DND-41 (cell line): ENCODE measurements at regions not wholly inside any gene's neighbourhood (a gene's known extent, or its start where the extent isn't known, plus 50 kb on each side); places are given as distances from the start of the nearest gene placed in this dataset.

Experiments used
- ATAC-seq: fragments of 200-7000 bp; cut with Tn5 transposase; 3 replicates; pipeline ENCODE4 v1.9.1; 2021; ENCODE audit warnings: low read depth; ENCODE audit not compliant: insufficient read depth
- DNase-seq: peaks from one replicate; pipeline ENCODE4 v3.0.0-alpha.2; 2020
- H2AFZ ChIP-seq: 2 replicates; pipeline ENCODE4 v1.6.0; 2012; ENCODE audit warnings: low read depth, low read length
- H3K27ac ChIP-seq: 2 replicates; pipeline ENCODE4 v1.5.1; 2012; ENCODE audit warnings: low read length, inconsistent platforms
- H3K27me3 ChIP-seq: fragments of 200-600 bp; sonication (generic); 2 replicates; pipeline ENCODE4 v1.6.0; 2012; ENCODE audit warnings: low read length, mild to moderate bottlenecking, inconsistent platforms; ENCODE audit not compliant: insufficient read depth, poor library complexity
- H3K36me3 ChIP-seq: 2 replicates; pipeline ENCODE4 v1.5.1; 2012; ENCODE audit warnings: low read length, inconsistent platforms; ENCODE audit not compliant: insufficient read depth
- H3K4me1 ChIP-seq: 2 replicates; pipeline ENCODE4 v1.5.1; 2012; ENCODE audit warnings: mild to moderate bottlenecking, low read length; ENCODE audit not compliant: insufficient read depth
- H3K4me2 ChIP-seq: 2 replicates; pipeline ENCODE4 v1.6.0; 2012; ENCODE audit warnings: mild to moderate bottlenecking, moderate library complexity, low read length, inconsistent platforms; ENCODE audit not compliant: insufficient read depth
- H3K4me3 ChIP-seq, 2 experiments: fragments of 200-600 bp in 1 of 2; shearing (Covaris generic) in 1 of 2; 2 replicates each; pipeline ENCODE4 v1.5.1; 2012 to 2016; ENCODE audit warnings: inconsistent platforms in 2 of 2, low read length in 2 of 2, mild to moderate bottlenecking in 2 of 2, low read depth in 1 of 2, moderate library complexity in 1 of 2
- H3K79me2 ChIP-seq: 2 replicates; pipeline ENCODE4 v1.6.0; 2012; ENCODE audit warnings: low read length, inconsistent platforms; ENCODE audit not compliant: insufficient read depth
- H3K9ac ChIP-seq: 2 replicates; pipeline ENCODE4 v1.6.0; 2012; ENCODE audit warnings: low read depth, mild to moderate bottlenecking, inconsistent platforms, low read length, moderate library complexity
- H3K9me3 ChIP-seq: 2 replicates; pipeline ENCODE4 v1.5.1; 2012; ENCODE audit warnings: low read length, moderate library complexity, mild to moderate bottlenecking, inconsistent platforms; ENCODE audit not compliant: insufficient read depth, severe bottlenecking
- H4K20me1 ChIP-seq: 2 replicates; pipeline ENCODE4 v1.6.0; 2012; ENCODE audit warnings: low read length; ENCODE audit not compliant: insufficient read depth
- CTCF ChIP-seq: IDR thresholded peaks from 2 replicates; pipeline ENCODE4 v1.5.1; 2012; ENCODE audit warnings: borderline replicate concordance, low read length, moderate library complexity, mild to moderate bottlenecking; ENCODE audit not compliant: poor library complexity, severe bottlenecking; ENCODE audit errors: extremely low read depth
- EZH2 ChIP-seq: IDR thresholded peaks from 3 replicates; pipeline ENCODE4 v1.6.1; 2012; ENCODE audit warnings: borderline replicate concordance, low read depth, mild to moderate bottlenecking, moderate library complexity, low read length, inconsistent platforms; ENCODE audit not compliant: severe bottlenecking

DNA sequence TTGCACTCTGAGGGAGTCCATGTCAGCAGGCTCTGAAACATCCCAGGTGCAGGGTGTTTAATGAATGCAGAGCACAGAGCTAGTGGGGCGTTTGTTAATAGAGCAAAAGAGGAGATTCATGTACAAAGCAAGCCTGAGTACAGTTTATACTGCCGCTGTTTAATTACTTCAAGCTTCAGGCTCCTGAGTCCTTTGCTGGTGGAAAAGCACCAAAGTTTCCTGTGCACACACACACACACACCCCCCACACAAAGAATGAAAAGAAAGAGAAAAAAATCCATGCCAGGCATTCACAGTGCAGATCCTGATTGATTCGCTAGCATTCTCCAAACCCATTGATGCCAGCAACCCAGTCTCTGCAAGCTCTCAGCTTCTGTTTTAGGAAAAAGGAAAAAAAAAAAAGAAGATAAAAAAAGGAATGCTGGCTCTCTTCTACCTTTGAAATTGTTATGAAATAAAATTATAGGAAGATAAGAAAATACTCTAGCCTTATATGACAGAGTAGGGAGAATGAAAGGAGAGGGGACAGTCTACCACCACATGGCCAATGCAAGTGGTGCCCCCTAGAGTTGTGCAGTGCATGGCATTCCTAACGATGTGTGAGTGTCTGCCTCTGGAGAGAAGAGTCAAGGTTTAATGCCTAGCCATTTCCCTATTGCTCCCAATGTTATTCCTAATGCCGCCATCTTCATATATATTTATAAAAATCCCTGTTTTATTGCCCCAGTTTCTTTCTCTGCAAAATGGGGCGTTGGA, 216.5 kb downstream of the TMEM114 start:
- no peak for DNase-seq
- TF ChIP-seq EZH2 (no peak), CTCF (peak; percentile 26)

DNA sequence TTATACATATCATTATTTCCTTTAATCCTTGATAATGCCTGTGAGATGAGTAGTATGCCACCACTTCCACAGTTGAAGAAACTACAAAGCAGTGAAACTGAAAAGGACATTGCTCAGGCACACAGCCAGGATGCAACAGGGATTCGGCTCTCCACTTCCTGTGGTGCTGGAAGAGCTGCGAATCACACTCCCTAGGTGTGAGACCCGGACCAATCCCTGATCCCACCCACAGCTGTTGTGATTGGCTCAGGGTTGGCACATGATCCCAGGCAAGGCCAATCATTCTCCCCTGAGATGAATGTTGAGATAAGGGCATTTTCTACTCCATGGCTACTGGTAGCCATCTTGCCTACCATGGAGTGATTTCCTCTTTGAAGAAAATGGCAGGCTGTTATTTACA, 218.2 kb downstream of the TMEM114 start:
- Histone ChIP-seq H4K20me1 (no peaks in the 10 kb centered on the region), H3K36me3 (no peaks in the 10 kb centered on the region), H3K9me3 (no peaks in the 10 kb centered on the region), H3K4me1 (no peaks in the 10 kb centered on the region), H3K4me3 (no peak overlapping the region), H2AFZ (no peak overlapping the region), H3K27me3 (no peaks in the 10 kb centered on the region), H3K79me2 (no peaks in the 10 kb centered on the region), H3K4me2 (no peak overlapping the region), H3K9ac (no peak overlapping the region), H3K27ac (no peak overlapping the region)
- DNase-seq (no peak), ATAC-seq (no peak)
- TF ChIP-seq EZH2 = no peak
- no peak for TF ChIP-seq CTCF

More for the DNA sequence above, 216.5 kb downstream of the TMEM114 start:
- Histone ChIP-seq H3K27me3 (no peaks in the 10 kb centered on the region), H3K4me3 (no peak overlapping the region), H3K9ac (no peak overlapping the region), H3K4me2 (no peak overlapping the region), H2AFZ (no peak overlapping the region), H3K79me2 (no peaks in the 10 kb centered on the region), H4K20me1 (no peaks in the 10 kb centered on the region), H3K27ac (no peak overlapping the region), H3K9me3 (no peaks in the 10 kb centered on the region), H3K4me1 (no peaks in the 10 kb centered on the region), H3K36me3 (no peaks in the 10 kb centered on the region)
- no peak for ATAC-seq

GRCh38 chr16:8370374-8371270, 219.7 kb downstream of the TMEM114 start:
- Histone ChIP-seq H3K27ac (no peak overlapping the region), H3K36me3 (no peaks in the 10 kb centered on the region), H3K4me2 (no peak overlapping the region), H3K4me3 (no peak overlapping the region), H3K9me3 (no peaks in the 10 kb centered on the region), H3K4me1 (no peaks in the 10 kb centered on the region), H3K79me2 (no peaks in the 10 kb centered on the region), H3K9ac (no peak overlapping the region), H3K27me3 (no peaks in the 10 kb centered on the region), H4K20me1 (no peaks in the 10 kb centered on the region), H2AFZ (no peak overlapping the region)
- ATAC-seq (no peak), DNase-seq (no peak)
- no peak for TF ChIP-seq EZH2

- Histone ChIP-seq H3K4me1 (no peaks in the 10 kb centered on the region), H3K79me2 (no peaks in the 10 kb centered on the region), H3K9ac (no peak overlapping the region), H3K9me3 (no peaks in the 10 kb centered on the region), H4K20me1 (no peaks in the 10 kb centered on the region), H3K36me3 (no peaks in the 10 kb centered on the region), H2AFZ (no peak overlapping the region), H3K4me2 (no peak overlapping the region), H3K27me3 (no peaks in the 10 kb centered on the region), H3K4me3 (no peak overlapping the region), H3K27ac (no peak overlapping the region)
- ATAC-seq (no peak), DNase-seq (no peak)
- TF ChIP-seq CTCF (no peak), EZH2 (no peak)
These were observed 231.4 kb downstream of the TMEM114 start for GRCh38 chr16:8358937-8359336.
